ENCODE measurements at regions not wholly inside any gene's neighbourhood (a gene's known extent, or its start where the extent isn't known, plus 50 kb on each side); places are given as distances from the start of the nearest gene placed in this dataset.

GRCh38 chr5:119966028-119966427, 336.7 kb downstream of the FAM170A start:
- no peak for TF ChIP-seq CTCF (IDR thresholded peaks at IDR 0.05; ENCODE audit: low read depth, low read length)
- no peak for TF ChIP-seq POLR2A (IDR thresholded peaks at IDR 0.05; ENCODE audit: extremely low read depth, insufficient read length)
- TF ChIP-seq, protein P1, sequence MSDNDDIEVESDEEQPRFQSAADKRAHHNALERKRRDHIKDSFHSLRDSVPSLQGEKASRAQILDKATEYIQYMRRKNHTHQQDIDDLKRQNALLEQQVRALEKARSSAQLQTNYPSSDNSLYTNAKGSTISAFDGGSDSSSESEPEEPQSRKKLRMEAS (IDR thresholded peaks at IDR 0.05; ENCODE audit: low read depth, low read length): no peak

All from NB4 (cell line).